Caco-2 (cell line): ENCODE measurements at regions not wholly inside any gene's neighbourhood (a gene's known extent, or its start where the extent isn't known, plus 50 kb on each side); places are given as distances from the start of the nearest gene placed in this dataset.

Source experiments
- BruUV-seq: library from RNA; stranded (reverse); fragments of 400-500 nt; replicated peaks from 2 replicates; lab custom pipeline; 2021; lab: Mats Ljungman, UMichigan
- CTCF ChIA-PET: fragments of 300-600 bp; sonication (Branson Sonifier 250); formaldehyde crosslinking; loops from one replicate; lab custom pipeline; 2022; ENCODE audit warnings: antibody characterized with exemption; lab: Charles Lee
- POLR2A ChIA-PET: fragments of 300-600 bp; sonication (Branson Sonifier 250); formaldehyde crosslinking; loops from one replicate; lab custom pipeline; 2022; ENCODE audit warnings: antibody characterized with exemption; lab: Charles Lee
- DNase-seq, 2 experiments: peaks; one replicate each; pipeline versions ENCODE4 v3.0.0 to v3.0.0-alpha.2; 2020 to 2022
- H3K27me3 ChIP-seq: replicated peaks from 2 replicates; pipeline ENCODE4 v1.6.0; 2011; ENCODE audit warnings: low read length; ENCODE audit not compliant: control insufficient read depth, insufficient read depth
- H3K36me3 ChIP-seq: 2 replicates; pipeline ENCODE4 v1.5.1; 2011; ENCODE audit warnings: low read length; ENCODE audit not compliant: control insufficient read depth, insufficient read depth
- H3K4me1 ChIP-seq: fragments of 250-450 bp; sonication (Bioruptor Pico); 2 replicates; pipeline ENCODE4 v1.5.1; 2020; ENCODE audit warnings: mild to moderate bottlenecking
- H3K4me3 ChIP-seq: 2 replicates; pipeline ENCODE4 v1.5.1; 2011; ENCODE audit warnings: low read depth, mild to moderate bottlenecking, control low read depth, low read length
- H3K9me3 ChIP-seq: fragments of 250-450 bp; sonication (Bioruptor Pico); 2 replicates; pipeline ENCODE4 v1.5.1; 2020; ENCODE audit warnings: mild to moderate bottlenecking, moderate library complexity
- H3K27ac Mint-ChIP-seq: one replicate; pipeline ENCODE4 v1.8.0; 2022; ENCODE audit warnings: mixed read lengths; ENCODE audit not compliant: unreplicated experiment
- H3K27me3 Mint-ChIP-seq: one replicate; pipeline ENCODE4 v1.8.0; 2022; ENCODE audit warnings: mixed read lengths; ENCODE audit not compliant: insufficient read depth, unreplicated experiment
- H3K36me3 Mint-ChIP-seq: one replicate; pipeline ENCODE4 v1.8.0; 2022; ENCODE audit warnings: mild to moderate bottlenecking, mixed read lengths; ENCODE audit not compliant: insufficient read depth, unreplicated experiment
- H3K4me1 Mint-ChIP-seq: one replicate; pipeline ENCODE4 v1.8.0; 2022; ENCODE audit warnings: low read depth, mixed read lengths; ENCODE audit not compliant: unreplicated experiment
- H3K4me3 Mint-ChIP-seq: one replicate; pipeline ENCODE4 v1.8.0; 2022; ENCODE audit warnings: mild to moderate bottlenecking, moderate library complexity, mixed read lengths; ENCODE audit not compliant: unreplicated experiment
- H3K9me3 Mint-ChIP-seq: one replicate; pipeline ENCODE4 v1.8.0; 2022; ENCODE audit warnings: mixed read lengths; ENCODE audit not compliant: unreplicated experiment
- CTCF ChIP-seq, 2 experiments: fragments of 200-600 bp in 1 of 2; IDR thresholded peaks; 1 replicate in 1 of 2; 2 replicates in 1 of 2; pipeline versions ENCODE4 v1.5.1 to v1.8.0; 2011 to 2022; ENCODE audit warnings: antibody characterized with exemption in 1 of 2, control low read depth in 1 of 2, inconsistent platforms in 1 of 2, low read depth in 1 of 2, low read length in 1 of 2, mild to moderate bottlenecking in 1 of 2, moderate library complexity in 1 of 2; ENCODE audit not compliant: insufficient read depth in 1 of 2, severe bottlenecking in 1 of 2, unreplicated experiment in 1 of 2
- intact Hi-C: fragments of 100-400 bp; cut with micrococcal nuclease; formaldehyde crosslinking; loops from one replicate; pipeline ENCODE4 v1.10.0; 2022; ENCODE audit not compliant: unreplicated experiment

- no peaks in the 10 kb centered on the region for H3K9me3 ChIP-seq
- no peaks in the 10 kb centered on the region for H3K27me3 ChIP-seq
- Mint-ChIP-seq H3K4me3 (no peak overlapping the region), H3K36me3 (no peaks in the 10 kb centered on the region), H3K4me1 (no peaks in the 10 kb centered on the region), H3K9me3 (no peaks in the 10 kb centered on the region), H3K27ac (no peak overlapping the region), H3K27me3 (no peaks in the 10 kb centered on the region)
- intact Hi-C loops = no loop called here
- TF ChIP-seq CTCF (IDR thresholded peaks at IDR 0.05; ENCODE audit: insufficient read depth in 1 of 2, low read depth in 1 of 2, low read length in 1 of 2, severe bottlenecking in 1 of 2, unreplicated experiment in 1 of 2) = no peak
- ChIA-PET CTCF (no interaction called here), POLR2A (no interaction called here)
- no TSS peak for BruUV-seq
- H3K36me3 ChIP-seq = no peaks in the 10 kb centered on the region
- H3K4me1 ChIP-seq = no peaks in the 10 kb centered on the region
- no peak overlapping the region for H3K4me3 ChIP-seq
- DNase-seq = no peak
Observed at GRCh38 chr1:82950606-82951200, 1048.2 kb downstream of the TTLL7 start.

GRCh38 chr1:82948386-82948785, 1050.5 kb downstream of the TTLL7 start:
- Histone ChIP-seq H3K9me3 (no peaks in the 10 kb centered on the region), H3K4me1 (no peaks in the 10 kb centered on the region), H3K4me3 (no peak overlapping the region), H3K36me3 (no peaks in the 10 kb centered on the region), H3K27me3 (no peaks in the 10 kb centered on the region; the same call in 1 of the 2 replicates)
- Mint-ChIP-seq H3K27me3 (no peaks in the 10 kb centered on the region), H3K9me3 (no peaks in the 10 kb centered on the region), H3K4me3 (no peak overlapping the region), H3K27ac (no peak overlapping the region), H3K36me3 (no peaks in the 10 kb centered on the region), H3K4me1 (no peaks in the 10 kb centered on the region)
- TF ChIP-seq CTCF (IDR thresholded peaks at IDR 0.05; ENCODE audit: insufficient read depth in 1 of 2, low read depth in 1 of 2, low read length in 1 of 2, severe bottlenecking in 1 of 2, unreplicated experiment in 1 of 2) = no peak
- intact Hi-C loops = no loop called here
- CTCF ChIA-PET = no interaction called here
- BruUV-seq = no TSS peak
- POLR2A ChIA-PET = no interaction called here
- DNase-seq = no peak

GRCh38 chr1:82947278-82947677, 1051.7 kb downstream of the TTLL7 start:
- ChIA-PET POLR2A (no interaction called here), CTCF (no interaction called here)
- H3K4me1 ChIP-seq = no peaks in the 10 kb centered on the region
- intact Hi-C loops = no loop called here
- H3K36me3 ChIP-seq = no peaks in the 10 kb centered on the region
- no peaks in the 10 kb centered on the region; the same call in 1 of the 2 replicates for H3K27me3 ChIP-seq
- Mint-ChIP-seq H3K36me3 (no peaks in the 10 kb centered on the region), H3K27ac (no peak overlapping the region), H3K9me3 (no peaks in the 10 kb centered on the region), H3K27me3 (no peaks in the 10 kb centered on the region), H3K4me1 (no peaks in the 10 kb centered on the region), H3K4me3 (no peak overlapping the region)
- no peaks in the 10 kb centered on the region for H3K9me3 ChIP-seq
- DNase-seq = no peak
- TF ChIP-seq CTCF (IDR thresholded peaks at IDR 0.05; ENCODE audit: insufficient read depth in 1 of 2, low read depth in 1 of 2, low read length in 1 of 2, severe bottlenecking in 1 of 2, unreplicated experiment in 1 of 2) = no peak
- no peak overlapping the region for H3K4me3 ChIP-seq
- no TSS peak for BruUV-seq
